HG02840 (cell line): ENCODE measurements at regions not wholly inside any gene's neighbourhood (a gene's known extent, or its start where the extent isn't known, plus 50 kb on each side); places are given as distances from the start of the nearest gene placed in this dataset.

Experiments
- ATAC-seq: cut with Tn5 transposase; IDR thresholded peaks from one replicate; pipeline ENCODE4 v1.9.1; 2021; ENCODE audit warnings: mild to moderate bottlenecking, moderate library complexity, moderate number of reproducible peaks; ENCODE audit not compliant: unreplicated experiment, low FRiP score

DNA sequence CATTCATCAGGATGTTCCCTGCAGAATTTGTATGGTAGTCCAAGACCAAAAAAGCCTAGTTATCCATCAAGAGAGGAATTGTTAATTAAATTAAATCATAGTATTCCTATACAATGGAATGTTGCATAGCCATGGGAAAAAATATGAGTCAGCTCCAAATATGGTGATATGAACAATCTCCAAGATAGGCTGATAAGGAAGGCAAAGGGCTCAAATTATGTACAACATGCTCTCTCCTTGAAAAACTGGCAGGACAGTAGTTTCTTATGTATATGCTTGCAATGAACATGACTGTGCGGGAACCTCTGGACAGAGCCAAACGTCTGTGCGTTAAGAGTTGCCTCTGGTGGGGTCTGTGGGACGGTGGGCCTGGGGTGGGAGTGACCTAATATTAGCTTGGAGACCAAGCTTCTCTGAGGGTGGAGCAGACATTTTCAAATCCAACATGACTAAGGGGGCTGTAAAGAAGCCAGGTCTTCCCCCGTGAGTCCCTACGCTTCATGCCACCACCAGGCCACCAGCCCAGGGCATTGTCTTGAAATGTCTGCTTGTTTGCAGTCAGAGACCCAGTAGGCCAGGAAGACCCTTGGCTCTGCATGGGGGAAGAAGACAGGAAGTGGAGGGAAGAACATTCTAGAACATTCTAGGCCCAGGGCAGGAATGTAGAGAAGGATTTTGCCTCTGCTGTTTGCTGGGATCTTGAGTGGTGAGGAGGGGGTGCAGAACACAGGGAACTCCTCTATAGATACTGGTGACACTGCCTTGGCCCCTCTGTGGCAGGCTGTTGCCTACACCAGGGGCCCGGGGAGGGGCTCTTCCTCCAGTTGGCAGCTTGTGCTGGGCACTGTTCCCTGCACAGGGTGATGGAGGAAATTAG, 244.0 kb upstream of the HS6ST1 start:
- ATAC-seq: no peak

DNA sequence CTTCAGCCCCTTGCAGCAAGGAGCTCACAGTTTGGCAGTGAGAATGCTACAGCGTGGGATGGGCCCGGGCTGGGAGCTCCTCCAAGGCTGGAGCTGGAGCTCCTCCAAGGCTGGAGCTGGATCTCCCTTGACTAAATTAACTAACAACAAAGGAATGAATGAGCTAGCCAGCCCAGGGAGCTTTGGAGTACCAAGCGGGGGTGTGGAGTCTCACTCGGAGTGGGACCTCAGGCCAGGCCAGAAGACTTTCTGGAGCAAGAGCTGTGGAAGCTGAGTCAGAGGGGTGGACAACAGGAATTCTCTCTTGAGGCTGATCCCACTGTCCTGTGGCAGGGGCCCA, 244.7 kb upstream of the HS6ST1 start:
- ATAC-seq: no peak

DNA sequence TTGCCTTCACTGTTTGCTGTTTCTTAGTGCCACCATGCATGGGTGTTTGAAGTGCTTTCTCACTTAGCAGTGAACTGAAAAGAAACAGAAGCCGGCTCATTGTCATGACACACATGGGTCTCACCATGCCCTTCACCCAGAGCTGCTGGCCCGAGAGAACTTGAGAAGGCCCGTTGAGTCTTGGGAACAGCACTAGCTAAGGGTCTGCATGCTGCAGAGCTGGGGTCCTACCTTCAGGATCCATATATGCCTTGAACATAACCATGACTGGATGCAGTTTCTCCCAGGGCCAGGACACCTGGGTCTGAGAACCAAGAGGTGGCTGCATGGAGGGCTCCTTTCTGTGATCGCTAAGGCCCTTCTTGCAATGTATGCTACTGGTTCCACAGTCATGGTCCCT, 245.5 kb upstream of the HS6ST1 start:
- ATAC-seq: no peak

DNA sequence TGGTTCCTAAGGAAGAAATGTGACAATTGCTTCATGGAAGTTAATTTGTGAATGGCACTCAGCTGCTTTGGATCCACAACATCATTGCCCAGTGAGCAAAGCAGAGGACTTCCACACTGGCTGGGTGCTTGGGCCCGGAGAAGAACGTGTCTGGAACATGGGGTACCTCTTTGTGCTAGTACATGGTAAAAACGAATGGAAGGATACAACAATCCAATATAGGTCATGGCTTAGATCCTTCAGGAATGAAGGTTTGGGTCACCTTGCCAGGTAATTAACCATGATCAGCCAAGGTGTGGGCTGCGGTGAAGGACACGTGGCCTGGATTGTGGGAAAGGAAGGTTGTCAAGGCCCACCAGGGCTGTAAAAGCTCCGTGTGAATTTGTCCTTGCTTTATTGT, 245.9 kb upstream of the HS6ST1 start:
- no peak for ATAC-seq

DNA sequence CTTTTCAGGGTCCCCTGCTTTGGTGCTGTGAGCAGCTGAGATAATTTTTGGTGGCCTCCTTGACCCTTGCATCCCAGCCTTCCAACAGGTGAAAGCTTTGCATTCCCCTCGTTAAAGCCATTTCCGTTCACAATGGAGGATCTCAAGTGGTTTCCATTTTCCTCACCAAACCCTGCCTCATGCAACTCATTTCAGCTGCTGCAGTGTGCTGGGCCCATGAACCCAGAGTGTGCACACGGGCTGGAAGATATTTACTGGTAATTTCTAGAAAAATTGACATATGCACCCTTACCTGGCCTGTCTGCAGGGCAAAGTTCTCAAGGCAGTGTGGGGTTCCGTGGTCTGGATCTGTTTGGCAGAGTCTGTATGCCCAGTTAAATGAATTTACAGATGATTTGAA, 246.8 kb upstream of the HS6ST1 start:
- no peak for ATAC-seq

DNA sequence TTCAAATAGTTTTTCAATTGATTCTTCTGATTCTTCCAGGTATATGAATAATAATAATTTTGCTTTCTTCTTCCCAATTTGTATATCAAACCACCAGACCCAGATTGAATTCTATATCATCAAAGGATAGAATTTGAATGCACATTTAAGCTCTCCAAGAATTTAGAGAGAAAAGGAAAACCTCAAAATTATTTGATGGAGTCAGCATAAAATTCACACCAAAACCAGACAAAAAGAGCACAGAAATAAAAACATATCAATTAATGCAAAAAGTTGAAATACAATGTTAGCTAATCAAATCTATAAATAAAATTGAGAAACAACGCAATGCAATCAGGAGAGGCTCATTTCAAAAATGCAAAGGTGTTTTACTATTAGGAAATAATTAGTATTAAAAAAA, 248.0 kb upstream of the HS6ST1 start:
- ATAC-seq: no peak

DNA sequence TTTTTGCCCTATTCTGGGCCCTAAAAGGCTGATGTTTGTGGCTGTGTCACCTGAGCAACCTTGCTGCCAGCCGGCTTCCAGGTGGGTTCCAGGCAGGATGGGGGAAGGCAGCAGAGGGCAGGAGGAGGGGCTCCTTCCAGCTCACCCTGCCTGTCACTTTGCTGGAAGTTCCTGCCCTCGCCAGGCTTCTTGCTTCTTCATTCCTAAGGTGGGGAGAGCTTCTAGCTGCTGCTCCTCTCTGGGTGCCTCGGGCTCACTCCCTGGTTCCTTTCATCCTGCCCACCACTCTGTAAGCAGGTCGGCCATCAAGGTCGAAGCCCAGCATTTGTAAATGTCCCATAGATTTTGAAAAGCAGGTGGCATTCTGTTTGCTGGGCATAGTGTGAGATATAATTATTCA, 249.4 kb upstream of the HS6ST1 start:
- ATAC-seq: no peak

DNA sequence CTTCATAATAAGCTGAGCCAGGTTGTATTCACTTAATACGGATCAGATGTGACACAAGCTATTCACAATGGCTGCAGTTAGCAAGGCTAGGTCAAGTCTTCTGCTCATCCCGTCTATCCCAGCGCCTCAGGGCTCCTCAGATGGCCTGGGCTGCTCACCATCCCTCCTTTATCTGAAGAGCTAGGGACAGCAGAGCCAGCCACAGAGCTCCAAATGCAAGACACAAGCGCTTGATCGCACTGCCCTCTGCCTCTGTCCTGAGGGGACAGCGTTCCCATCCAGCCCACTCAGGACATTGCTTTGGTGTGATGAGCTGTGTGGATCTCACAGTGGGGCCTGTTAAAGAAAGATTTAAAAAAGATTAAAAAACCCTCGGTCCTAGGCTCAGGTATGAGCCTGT, 254.4 kb upstream of the HS6ST1 start:
- ATAC-seq: no peak

DNA sequence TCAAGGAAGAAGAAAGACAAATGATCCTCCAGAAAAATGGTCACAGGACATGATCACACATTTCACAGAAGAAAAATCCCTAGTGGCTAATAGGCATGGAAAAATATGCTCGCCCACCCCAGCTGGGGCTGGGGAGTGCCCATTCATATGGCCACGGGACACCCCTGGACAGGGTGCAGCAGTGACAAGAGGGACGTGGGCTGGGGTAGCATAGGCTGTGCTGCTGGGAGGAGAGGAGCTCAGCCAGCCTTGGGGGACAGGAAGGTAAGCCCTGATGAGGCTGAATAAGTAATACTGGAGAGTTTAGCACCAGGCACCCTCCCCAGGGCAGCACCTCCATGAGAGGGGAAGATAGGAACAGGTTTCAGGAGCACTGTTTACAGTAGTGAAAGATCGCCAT, 254.9 kb upstream of the HS6ST1 start:
- no peak for ATAC-seq

DNA sequence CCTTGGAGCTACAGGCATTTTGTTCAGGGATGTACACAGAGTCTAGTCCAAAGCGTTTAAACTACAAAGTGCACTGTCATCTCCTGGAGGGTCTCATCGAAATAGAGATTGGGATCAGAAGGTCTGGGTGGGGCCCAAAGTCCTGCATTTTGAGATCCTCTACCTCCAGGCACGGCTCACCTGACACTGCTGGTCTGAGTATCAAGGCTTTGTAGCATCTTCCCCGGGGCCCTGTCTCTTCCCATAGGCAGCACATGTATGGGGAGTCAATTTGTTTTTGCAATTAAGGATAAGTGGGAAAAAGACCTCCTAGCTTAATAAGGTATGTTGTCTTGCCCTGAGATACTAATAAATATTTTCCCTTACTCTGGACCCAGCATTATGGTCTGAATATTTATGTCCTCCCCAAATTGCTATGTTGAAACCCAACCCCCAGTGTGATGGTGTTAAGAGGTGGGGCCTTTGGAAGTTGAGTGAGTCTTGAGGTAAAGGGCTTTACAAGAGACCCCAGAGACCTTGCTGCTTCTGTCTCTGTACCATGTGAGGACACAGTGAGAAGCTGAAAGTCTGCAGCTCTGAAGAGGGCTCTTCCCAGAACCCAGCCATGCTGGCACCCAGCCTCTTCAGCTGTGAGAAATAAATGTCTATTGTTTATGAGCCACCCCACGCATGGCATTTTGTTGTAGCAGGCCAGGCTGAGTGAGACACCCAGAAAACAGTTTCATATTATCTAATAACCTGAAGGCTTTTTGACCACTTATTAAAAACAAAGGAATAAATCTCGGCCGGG, 258.7 kb upstream of the HS6ST1 start:
- no peak for ATAC-seq

DNA sequence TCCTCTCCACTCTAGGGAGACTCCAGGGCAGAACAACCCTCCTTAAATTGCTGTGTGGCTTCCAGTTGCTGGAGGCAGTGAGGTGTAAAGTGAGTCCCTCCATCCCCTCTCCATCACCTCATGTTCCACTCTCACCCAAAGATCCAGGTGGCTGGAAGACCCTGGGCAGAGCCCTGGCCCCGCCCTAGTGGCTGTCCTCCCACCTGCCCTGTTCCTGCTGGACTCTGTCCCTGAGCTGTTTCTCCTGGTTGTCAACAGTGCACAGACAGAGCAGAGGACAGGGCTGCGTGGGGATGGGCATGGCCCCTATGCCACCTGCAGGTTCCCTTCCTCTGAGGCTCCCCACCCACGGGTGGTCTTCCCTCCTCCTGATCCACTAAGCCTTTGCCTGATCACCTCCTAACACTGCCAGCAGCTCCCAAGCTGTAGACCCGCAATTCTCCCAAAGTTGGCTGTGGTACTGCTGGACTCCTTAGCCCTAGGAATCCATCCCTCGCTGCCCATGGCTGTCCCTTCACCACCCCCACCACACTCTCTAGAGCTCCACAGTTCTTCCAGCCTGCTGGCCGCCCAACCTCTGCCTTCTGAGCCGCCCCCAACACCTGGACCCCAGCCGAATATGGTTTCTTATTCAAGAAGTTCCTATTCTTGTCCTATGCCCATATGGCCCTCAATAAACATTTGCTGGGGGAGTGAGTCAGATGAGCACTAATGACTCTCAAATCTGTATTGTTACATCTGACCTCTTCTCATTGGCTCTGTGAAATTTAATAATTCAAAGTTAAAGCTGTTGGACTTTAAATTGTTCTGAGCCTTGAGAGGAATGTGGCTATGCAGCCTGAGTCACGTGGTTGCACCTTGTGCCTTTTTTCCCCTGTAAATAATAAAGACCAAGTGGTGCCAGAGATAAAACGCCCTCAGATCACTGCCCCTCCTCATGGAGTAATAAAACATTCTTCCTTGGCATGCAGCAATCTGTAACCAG, 260.0 kb upstream of the HS6ST1 start:
- no peak for ATAC-seq

DNA sequence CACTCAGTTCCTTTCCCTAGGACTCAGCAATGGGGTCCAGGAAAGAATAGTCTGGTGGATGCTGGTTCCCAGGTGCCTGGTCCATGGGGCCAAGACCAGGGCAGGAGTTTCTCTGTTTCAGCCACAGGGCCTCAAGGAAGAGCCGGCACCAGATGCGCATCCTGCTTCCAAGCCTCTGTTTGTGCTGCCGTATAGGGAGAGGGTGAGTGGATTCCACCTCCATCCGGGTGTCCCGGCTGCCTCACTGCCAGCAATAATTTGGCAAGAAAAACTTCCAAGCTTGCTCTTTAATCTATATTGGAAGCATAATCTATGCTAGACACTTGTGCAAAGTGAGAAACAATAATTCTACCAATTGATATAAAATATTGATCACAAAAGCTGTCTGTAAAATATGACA, 261.2 kb upstream of the HS6ST1 start:
- no peak for ATAC-seq

DNA sequence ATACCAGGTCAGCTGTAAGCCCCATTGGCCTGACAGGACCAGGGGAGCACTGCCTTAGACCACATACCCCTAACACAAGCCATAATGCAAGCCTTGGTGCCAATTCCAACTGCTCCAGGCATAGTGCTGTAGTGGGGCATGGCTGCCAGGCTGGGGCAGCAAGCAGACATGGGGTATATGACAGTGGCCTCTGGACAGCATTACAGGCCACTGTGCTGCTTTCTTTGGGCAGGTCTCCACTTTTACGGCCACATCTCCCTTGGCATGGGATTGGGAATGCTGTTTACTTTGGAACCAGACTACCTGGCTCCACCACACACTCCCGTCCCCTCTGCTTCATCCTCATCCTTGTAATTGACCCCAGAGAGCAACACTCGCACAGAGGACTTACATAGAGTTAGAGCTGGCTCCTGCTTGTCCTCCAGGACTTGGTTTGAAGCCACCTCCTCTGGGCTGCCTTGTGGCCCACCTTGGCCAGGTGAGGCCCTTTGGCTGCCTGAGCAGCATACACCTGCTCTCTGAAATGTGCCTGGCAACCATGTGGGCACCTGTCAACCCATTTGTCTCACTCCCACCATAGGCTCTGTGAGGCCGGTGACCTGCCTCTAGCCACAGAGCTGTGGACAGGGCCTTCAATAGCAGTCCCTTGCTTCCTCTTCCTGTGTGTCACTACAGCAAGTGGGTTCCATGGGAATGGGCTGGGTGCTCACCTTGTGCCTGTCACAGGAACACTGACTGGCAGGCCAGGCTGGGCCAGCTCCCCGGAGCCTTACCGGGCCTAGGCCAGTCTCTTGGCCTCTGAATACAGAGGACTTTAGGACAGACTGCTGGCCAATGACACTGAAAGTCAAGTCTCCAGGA, 262.6 kb upstream of the HS6ST1 start:
- no peak for ATAC-seq

DNA sequence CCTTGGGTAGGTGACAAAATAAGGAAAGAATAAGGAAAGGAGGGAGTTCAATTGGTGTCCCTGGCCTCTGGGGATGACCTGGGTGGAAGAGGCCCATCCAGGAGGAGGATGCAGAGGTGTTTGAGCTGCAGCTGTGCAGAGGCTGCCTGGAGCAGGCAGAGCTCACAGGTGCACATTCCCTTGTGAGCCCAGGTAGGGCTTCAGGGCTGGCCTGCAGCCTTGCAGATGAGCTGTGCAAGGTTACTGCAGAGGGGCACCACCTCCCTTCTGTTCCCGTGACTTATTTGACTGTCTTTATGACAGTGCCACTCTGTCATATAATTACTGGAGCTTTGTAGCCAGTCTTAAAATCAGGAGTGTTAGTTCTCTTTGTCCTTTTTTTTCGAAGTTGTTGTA, 263.2 kb upstream of the HS6ST1 start:
- ATAC-seq: no peak

DNA sequence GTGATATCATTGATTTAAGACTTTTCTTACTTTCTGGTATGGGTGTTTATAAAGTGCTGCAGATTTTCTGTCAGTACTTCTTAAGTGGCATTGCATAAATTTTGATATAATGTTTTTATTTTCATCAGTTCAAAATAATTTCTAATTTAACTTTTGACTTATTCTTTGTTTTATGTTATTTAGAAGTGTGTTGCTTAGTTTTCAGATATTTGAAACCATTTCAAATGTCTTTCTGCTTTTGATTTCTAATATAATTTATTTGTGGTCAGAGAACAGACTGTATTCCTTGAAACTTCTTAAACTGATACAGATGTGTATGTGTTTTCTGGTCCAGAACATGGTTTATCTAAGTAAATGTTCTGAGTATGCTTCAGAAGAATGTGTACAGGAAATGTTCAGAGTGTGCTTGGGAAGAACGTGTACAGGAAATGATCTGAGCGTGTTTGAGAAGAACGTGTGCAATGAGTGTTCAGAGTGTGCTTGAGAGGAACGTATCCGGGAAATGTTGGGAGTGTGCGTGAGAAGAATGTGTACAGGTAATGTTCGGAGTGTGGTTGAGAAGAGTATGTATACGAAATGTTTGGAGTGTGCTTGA, 265.7 kb upstream of the HS6ST1 start:
- ATAC-seq: no peak

DNA sequence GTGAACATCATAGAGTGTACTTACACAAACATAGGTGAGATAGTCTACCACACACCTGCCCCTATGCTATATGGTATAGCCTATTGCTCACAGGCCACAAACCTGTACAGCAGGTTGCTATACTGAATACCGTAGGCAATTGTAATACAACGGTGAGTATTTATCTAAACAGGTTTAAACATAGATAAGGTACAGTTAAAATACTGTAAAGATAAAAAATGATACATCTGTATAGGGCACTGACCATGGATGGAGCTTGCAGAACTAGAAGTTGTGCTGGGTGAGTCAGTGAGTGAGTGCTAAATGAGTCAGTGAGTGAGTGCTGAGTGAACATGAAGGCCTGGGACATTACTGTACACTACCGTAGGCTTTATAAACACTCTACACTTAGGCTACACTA, 267.0 kb upstream of the HS6ST1 start:
- ATAC-seq: no peak

DNA sequence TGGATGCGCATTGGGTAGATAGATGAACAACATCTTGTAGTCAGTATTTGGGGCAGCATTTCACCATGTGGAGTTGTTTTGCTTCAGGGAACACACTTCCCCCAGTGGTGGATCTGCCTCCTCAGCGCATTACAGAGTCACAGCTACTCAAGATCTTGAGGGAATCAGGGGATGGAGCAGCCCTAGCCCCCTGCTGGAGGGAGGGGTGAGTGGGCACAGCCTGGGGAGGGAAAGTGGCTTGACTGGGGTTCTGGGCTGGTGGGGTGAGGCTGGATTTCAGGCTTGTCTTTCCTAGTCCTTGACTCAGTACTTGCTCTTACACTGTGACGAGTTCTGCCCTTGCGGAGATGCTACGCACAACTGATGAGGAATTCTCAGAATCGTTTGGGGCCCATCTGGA, 271.0 kb upstream of the HS6ST1 start:
- ATAC-seq: no peak

DNA sequence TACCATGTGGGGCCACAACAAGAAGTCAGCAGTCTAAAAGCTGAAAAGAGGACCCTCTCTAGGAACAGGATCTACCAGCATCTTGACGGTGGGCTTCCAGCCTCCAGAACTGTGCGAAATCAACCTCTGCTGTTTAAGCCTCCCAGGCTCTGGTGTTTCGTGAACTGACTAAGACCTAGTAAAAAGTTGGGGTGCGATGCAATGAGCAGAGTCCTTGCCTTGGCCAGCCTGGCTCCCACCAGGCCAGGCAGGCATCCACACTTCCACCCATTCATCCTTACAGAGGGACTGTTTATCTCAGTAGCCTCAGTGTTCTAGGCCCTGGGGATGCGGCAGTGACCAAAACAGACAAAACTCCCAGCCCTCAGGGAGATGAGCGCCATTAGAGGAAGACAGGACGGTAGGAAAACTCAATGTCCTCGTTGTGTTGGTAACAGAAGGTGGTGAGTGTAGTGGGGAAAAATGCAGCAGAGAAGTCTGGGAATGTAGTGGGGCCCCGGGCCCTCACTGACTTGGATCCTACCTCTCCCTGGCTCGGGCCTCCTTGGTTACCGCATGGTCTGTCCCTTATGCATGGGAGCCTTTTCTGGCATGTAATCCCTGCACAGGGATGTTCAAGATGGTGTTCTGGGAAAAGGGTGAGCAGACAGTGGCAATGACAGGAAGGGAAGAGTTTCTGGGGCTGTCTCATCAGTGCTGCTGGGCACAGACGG, 271.8 kb upstream of the HS6ST1 start:
- ATAC-seq: no peak
